HCT116 (cell line): ENCODE measurements at regions not wholly inside any gene's neighbourhood (a gene's known extent, or its start where the extent isn't known, plus 50 kb on each side); places are given as distances from the start of the nearest gene placed in this dataset.

Experiments used
- POLR2A ChIP-seq: IDR thresholded peaks from 2 replicates; pipeline ENCODE4 v1.7.0; 2011; ENCODE audit warnings: borderline replicate concordance; ENCODE audit not compliant: insufficient read depth, insufficient read length; ENCODE audit errors: extremely low read depth
- ZBTB33 ChIP-seq: IDR thresholded peaks from 2 replicates; pipeline ENCODE4 v1.6.1; 2011; ENCODE audit warnings: mild to moderate bottlenecking, low read length, moderate library complexity; ENCODE audit not compliant: insufficient replicate concordance; ENCODE audit errors: extremely low read depth
- TF ChIP-seq, protein P1 (sequence below): IDR thresholded peaks from 2 replicates; pipeline ENCODE4 v1.6.1; 2012; ENCODE audit warnings: low read depth

- TF ChIP-seq POLR2A, result no peak
- TF ChIP-seq ZBTB33, result no peak
- TF ChIP-seq, protein P1, sequence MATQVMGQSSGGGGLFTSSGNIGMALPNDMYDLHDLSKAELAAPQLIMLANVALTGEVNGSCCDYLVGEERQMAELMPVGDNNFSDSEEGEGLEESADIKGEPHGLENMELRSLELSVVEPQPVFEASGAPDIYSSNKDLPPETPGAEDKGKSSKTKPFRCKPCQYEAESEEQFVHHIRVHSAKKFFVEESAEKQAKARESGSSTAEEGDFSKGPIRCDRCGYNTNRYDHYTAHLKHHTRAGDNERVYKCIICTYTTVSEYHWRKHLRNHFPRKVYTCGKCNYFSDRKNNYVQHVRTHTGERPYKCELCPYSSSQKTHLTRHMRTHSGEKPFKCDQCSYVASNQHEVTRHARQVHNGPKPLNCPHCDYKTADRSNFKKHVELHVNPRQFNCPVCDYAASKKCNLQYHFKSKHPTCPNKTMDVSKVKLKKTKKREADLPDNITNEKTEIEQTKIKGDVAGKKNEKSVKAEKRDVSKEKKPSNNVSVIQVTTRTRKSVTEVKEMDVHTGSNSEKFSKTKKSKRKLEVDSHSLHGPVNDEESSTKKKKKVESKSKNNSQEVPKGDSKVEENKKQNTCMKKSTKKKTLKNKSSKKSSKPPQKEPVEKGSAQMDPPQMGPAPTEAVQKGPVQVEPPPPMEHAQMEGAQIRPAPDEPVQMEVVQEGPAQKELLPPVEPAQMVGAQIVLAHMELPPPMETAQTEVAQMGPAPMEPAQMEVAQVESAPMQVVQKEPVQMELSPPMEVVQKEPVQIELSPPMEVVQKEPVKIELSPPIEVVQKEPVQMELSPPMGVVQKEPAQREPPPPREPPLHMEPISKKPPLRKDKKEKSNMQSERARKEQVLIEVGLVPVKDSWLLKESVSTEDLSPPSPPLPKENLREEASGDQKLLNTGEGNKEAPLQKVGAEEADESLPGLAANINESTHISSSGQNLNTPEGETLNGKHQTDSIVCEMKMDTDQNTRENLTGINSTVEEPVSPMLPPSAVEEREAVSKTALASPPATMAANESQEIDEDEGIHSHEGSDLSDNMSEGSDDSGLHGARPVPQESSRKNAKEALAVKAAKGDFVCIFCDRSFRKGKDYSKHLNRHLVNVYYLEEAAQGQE, result no peak
Measured at GRCh38 chr2:64841461-64841860, 147.7 kb upstream of the SLC1A4 start.
